Glomerular visceral epithelial cell (primary cell): ENCODE measurements at regions not wholly inside any gene's neighbourhood (a gene's known extent, or its start where the extent isn't known, plus 50 kb on each side); places are given as distances from the start of the nearest gene placed in this dataset.
"Not testable (repeated sequence)": the region's sequence is repeated elsewhere in the genome, so short reads cannot be mapped to it uniquely, and the experiment has no call there.

Source experiments
- DNase-seq: peaks from one replicate; pipeline ENCODE4 v3.0.0-alpha.2; 2016; ENCODE audit errors: extremely low spot score

GRCh38 chr12:27133022-27133590, 50.7 kb upstream of the C12orf71 start:
- no peak for DNase-seq

- no peak for DNase-seq
These were observed 58.1 kb upstream of the C12orf71 start for GRCh38 chr12:27140478-27140969.

- DNase-seq, result peak; percentile 55
These were observed 59.8 kb upstream of the C12orf71 start for GRCh38 chr12:27142101-27142721.

- DNase-seq, result no peak
These were observed 61.1 kb upstream of the C12orf71 start for GRCh38 chr12:27143256-27144069.

GRCh38 chr12:27145725-27146124, 63.3 kb upstream of the C12orf71 start:
- not testable (repeated sequence) for DNase-seq

- no peak for DNase-seq
These were observed 66.0 kb upstream of the C12orf71 start for GRCh38 chr12:27148373-27148772.

- no peak for DNase-seq
These were observed 66.4 kb upstream of the C12orf71 start for GRCh38 chr12:27148791-27149190.

GRCh38 chr12:27151479-27151878, 69.1 kb upstream of the C12orf71 start:
- DNase-seq, result no peak

GRCh38 chr12:27158297-27158696, 75.9 kb upstream of the C12orf71 start:
- DNase-seq, result no peak

- no peak for DNase-seq
These were observed 79.3 kb upstream of the C12orf71 start for GRCh38 chr12:27161458-27162228.

- DNase-seq, result no peak
These were observed 79.8 kb upstream of the C12orf71 start for GRCh38 chr12:27162229-27162537.

GRCh38 chr12:27163048-27163715, 80.8 kb upstream of the C12orf71 start:
- peak; percentile 69 for DNase-seq

GRCh38 chr12:27163894-27164293, 80.2 kb upstream of the STK38L start:
- no peak for DNase-seq

GRCh38 chr12:27164330-27165040, 79.6 kb upstream of the STK38L start:
- DNase-seq, result no peak

- DNase-seq, result not testable (repeated sequence)
These were observed 78.1 kb upstream of the STK38L start for GRCh38 chr12:27165958-27166357.

- not testable (repeated sequence) for DNase-seq
These were observed 72.6 kb upstream of the STK38L start for GRCh38 chr12:27171494-27171893.

- no peak for DNase-seq
These were observed 67.3 kb upstream of the STK38L start for GRCh38 chr12:27176765-27177164.

- DNase-seq, result peak; percentile 18
These were observed 66.4 kb upstream of the STK38L start for GRCh38 chr12:27177706-27178105.

- no peak for DNase-seq
These were observed 65.8 kb upstream of the STK38L start for GRCh38 chr12:27178255-27178654.

- no peak for DNase-seq
These were observed 65.2 kb upstream of the STK38L start for GRCh38 chr12:27178723-27179399.
